ENCODE measurements at regions not wholly inside any gene's neighbourhood (a gene's known extent, or its start where the extent isn't known, plus 50 kb on each side); places are given as distances from the start of the nearest gene placed in this dataset.
"Not testable (repeated sequence)": the region's sequence is repeated elsewhere in the genome, so short reads cannot be mapped to it uniquely, and the experiment has no call there.

DNA sequence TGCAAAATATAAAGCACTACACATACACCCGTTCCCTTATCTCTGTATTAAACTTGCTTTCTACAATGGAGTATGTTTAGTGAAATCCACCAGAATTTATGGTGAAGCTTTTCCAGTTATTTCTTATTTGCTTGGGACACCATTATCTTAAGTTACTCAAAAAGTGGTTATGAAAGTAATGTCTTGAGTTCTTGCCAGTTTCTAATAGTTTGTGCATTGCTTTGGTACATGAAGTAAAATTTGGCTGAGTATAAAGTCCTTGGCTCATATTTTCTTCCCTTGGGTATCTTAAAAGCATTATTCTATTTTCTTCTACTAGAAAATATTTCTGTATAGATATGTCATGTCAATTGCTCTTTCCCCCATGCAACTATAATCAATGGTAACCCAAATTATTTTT is 85.2 kb downstream of the POLR1F start:
- no peak for DNase-seq

DNA sequence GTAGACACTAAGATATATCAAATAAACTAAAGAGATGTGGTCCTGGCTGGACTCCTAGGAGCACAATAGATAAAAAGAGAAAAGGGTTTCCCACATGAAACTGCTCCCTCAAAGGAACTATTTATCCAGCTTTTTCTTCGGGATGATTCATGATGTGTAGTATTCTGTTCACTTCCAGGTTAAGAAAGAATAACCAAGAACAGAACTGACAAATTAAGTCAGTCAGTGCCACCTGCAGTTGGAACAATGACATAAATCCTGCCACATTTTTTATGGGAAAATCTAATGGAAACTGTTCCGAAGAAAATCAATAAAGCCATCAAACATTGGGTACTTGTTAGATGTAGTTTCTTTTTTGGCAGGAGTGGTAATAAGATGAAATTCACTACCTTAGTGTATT is 87.1 kb downstream of the POLR1F start:
- DNase-seq: no peak

DNA sequence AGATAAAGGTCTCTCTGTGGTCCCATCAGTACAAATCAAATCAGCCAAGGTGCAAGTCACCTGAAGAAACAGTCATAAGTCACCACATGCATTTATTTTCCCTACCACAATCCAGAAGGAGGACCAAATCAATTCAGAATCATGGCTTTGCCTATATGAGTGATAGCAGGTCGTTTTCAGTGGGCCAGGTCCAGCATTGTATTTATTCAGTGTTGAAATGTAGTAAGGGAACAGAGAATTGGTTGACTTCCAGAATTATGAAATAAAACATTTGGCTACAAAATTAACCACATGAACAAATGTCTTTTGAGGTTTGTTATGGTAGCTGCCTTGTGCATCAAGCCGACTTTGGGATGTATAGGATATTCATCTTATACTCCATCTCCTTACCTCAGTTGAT is 88.4 kb downstream of the POLR1F start:
- no peak for DNase-seq

DNA sequence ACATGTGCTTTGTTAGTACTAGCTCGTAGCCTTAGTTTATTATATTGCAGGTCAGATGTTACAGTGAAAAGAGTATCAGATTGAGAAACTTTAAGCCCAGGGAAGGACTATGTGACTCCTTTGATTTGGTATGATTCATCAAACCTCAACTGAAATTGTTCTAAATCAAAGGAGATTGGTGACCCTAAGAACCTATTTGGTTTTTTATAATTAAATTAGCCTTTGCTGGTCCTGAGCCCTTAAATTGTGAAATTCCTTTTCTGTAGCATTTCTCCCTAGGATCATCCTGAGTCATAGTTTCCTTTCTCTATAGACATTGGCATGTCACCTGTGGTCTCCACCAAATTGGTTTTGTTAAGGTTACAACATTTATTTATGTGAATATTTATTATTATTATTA is 89.7 kb downstream of the POLR1F start:
- no peak for DNase-seq

DNA sequence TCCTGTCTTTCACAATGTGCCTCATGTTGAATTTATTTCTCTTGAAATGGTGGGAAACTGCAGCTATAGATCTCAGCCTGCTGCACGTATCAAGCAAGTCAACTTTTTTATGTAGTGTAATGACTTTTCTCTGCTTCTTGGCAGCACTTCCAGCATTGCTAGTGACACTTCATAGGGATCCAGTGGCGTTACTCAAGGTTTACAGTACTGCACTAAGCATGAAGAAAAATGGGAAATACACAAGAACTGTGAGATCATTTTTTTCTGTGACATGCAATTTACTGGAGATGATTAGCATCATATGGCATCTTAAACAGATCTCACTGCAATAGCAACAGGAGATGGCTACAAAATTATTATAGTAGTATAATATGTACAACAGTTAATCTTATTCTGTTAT is 90.9 kb downstream of the POLR1F start:
- no peak for DNase-seq

DNA sequence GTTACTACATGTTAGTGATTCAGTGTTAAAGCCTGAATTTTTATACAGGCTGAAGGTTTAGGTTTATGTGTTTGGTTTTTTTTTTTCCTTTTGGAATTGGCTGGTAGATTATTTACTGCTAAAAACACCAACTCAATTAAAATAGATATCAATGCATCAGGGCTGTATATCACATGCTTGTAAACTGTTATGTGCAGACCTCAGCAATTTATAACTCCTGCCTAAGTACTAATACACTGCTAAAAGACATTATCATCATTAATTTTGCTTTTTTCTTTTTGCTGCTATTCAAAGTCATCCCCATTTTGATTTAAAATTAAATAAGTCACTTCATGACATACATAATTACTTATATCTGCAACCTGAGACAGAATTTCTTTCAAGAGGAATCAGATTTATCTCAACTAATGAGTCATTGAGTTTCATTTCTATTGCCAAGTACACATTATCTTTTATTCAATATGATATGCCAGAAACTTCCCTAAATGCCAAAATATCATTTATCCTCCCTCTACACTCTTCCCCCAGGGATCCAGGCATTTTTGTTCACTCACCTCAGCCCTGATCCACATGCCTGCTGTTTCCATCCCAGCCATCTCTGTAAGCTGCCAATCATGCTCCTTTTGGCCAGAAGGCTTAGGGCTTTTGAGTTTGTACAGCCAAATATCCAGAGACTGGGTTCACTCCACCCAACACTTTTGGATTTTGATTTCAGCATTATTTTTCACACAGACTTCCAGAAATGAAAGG is 98.5 kb downstream of the POLR1F start:
- DNase-seq: no peak

DNA sequence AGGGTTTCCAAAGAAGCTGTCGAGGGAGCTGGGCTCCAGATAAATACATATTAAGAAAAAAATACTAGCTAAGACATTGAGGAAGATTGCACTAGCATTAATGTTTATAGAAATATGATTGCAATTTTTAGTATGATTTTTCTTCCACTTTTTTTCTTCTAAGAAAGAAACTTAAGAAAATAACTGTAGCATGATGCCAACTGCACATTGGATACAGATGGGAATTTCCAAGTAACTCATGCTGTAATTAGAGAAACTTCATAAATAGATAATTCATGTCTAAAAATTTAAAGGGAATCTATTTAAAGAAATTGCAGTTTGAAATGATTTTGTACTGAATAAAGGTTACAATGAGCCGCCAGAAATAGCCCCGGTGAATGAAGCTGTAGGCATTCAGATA is 119.4 kb downstream of the POLR1F start:
- DNase-seq: no peak

DNA sequence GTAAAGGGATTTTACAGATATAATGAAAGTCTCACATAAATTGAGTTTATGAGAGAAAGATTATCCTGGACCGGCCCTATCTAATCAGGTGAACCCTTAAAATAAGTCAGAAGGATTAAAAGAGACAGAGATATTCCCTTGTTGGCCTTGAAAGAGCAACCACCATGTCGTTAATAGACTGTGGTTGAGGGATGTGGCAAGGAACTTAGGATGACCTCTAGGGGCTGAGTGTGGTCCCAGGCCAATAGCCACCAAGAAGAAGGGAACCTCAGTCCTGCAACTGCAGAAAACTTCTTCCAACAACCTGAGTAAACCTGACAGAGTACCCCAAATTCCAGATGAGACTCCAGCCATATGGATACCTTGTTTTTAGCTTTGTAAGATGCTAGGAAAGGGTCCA is 121.5 kb downstream of the POLR1F start:
- no peak for DNase-seq

DNA sequence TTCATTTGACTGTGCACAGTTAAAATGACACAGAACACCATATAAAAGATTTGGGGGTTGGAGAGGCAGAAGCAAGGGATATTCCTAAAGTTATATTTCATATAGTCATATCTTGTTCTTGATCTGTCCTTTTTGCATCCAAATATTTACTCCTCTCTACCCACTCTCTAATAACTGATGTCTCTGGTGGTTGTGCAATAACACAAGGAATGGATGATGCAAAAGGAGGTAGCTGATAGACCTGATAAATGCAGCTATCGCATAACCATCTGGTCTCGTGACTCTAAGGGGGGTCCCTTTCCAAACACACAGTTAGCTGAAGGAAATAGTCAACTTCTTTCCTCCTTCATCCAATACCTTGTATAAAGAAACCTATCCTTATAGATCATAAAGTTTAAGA is 123.1 kb downstream of the POLR1F start:
- no peak for DNase-seq

DNA sequence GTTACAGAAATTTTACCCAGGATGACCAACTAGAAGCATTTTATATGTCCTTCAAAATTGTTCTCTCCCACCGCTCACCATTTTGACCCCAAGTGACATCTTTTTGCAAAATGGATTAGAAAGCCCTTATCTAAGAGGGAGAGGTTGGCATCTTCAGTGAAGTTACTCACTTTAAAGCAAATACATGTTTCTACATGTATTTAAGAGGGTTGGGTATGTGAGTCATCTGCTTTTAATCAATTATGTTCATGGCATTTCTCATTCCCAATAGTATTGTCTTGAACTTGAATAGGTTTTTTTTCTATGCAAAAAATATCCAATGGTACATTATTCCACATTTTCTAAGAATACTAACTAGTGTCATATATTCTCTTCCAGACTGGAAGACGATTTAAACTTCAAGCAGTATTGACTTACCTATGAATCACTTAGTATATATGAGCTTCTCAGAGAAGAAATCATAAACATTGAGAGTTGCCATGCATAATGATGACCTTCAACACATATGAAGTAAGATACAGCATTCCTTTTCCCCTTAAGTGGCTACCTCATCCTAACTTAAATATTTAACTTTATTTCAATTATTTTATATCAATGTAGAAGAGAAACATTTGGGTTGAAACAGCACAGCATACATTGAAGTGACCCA is 132.8 kb downstream of the POLR1F start:
- DNase-seq: no peak

DNA sequence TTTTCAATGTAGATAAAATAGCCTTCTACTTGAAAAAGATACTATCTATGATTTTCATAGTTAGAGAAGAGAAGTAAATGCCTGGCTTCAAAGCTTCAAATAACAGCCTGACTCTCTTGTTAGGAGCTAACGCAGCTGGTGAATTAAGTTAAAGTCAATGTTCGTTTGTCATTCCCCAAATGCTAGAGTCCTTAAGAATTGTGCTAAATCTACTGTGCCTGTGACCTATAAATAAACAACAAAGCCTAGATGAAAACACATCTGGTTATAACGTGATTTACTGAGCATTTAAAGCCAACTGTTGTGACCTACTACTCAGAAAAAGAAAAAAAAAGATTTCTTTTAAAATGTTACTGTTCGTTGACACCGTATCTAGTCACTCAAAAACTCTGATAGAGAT is 134.7 kb downstream of the POLR1F start:
- DNase-seq: no peak

DNA sequence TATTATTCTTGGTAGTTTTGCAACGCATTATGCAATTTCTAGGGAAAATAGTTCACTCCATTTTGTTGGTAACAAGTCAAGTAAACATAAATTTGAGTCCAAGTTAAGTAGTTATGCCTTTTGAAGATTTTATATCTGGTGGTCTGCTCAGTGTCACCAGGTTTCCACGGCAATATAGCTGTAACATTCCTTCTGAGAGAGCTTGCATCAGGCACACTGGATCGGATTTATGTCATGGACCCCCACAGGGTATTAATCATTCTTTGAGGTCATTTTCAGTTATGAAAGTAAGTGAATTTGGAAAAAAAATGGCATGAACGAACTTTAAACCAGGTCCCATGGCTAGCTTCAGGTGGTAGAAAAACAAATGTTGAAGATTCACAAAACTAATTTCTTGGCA is 136.3 kb downstream of the POLR1F start:
- no peak for DNase-seq

DNA sequence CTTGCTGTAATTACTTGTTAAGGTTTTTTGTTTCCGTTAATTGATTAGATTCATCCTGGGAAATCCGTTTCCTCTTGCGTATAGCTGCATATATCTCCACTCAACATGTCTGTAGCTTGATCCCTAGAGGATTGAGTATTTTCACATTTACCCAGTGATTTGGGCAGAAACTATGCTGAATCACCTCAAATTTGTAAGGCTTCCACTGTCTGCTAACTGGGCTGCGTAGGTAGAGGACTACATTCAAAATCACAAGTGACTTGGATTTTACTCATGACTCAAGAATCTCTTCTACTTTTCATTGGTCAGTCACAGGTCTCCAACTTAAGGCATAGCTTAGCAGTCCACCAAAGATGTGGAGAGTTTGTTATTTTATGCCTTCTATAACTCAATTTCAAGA is 141.8 kb downstream of the POLR1F start:
- no peak for DNase-seq

DNA sequence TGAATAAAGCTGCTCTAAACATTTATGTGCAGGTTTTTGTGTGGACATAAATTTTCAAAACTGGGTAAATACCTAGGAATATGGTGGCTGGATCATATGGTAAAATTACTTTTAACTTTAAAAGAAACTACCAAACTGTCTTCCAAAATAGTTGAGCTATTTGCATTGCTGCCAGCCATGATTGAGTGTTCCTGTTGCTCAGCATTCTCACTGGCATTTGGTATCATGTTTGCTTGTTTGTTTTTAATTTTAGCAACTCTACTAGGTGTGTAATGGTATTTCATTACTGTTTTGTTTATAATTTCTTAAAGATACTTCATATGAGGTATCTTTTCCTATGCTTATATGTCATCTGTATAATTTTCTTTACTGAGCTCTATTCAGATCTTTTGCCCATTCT is 143.2 kb downstream of the POLR1F start:
- no peak for DNase-seq

DNA sequence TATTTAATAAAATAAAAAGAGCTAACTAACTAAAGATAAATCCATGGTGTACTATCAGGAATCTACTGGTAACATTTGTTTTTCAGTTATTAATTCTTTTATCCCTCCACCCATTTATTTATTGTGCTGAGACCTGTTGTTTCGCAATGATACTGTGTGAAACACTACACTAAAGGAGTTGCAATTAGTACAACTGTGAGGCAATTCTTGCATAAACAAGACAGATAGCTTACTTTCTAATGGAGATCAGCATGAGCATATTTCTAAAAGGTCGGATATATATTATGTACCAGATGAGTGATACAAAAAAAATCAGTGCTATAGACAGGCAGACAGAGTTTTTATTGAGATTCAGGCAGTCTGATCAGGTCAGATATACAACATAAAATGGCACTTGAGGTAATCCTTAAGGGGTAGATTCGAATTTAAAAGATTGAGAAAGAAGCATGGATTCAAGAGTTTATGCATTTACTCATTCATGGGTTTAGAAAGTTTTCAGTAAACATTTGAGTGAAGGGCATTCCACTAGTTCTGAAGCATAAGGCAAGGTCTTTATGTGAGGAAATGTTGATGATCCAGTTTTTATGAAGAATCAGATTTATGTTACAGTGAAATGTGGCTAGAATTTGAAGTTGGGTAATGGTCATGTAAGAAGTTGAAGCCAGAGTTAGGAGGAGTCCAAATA is 147.6 kb downstream of the POLR1F start:
- no peak for DNase-seq

DNA sequence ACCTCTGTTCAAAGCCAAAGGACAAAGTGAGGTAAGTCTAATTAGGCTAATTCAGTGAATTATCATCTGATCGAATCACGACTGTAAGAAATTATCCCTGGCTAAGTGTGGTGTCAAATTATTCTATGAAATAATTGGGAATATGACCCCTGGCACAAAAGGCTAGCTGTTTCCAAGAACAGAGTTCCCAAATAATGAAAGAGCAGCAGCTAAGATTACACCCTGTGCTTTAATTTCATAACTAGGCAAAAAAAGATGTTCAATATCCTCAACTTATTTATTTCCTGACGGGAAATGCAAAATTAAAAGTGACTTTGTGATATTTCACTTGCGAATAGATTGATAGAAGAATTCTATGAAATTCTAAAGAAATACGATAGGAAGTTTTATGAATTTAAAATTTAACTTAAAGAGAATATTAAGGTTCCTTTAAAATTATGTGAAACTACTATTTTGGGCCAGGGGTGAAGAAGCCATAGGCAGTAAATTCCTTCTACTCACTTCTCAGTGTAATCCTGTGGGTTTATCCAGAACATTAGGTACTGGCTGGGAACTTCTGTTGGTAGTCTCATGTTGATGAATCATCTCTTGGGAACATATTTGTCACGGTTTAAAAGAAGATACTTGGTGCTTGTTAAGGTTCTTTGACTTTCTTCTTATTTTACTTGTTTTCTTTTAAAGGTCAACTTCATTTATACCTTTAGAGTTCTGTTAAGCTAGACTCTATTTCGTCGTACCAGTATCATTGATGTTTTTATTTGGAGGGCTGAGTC is 148.5 kb downstream of the POLR1F start:
- no peak for DNase-seq

DNA sequence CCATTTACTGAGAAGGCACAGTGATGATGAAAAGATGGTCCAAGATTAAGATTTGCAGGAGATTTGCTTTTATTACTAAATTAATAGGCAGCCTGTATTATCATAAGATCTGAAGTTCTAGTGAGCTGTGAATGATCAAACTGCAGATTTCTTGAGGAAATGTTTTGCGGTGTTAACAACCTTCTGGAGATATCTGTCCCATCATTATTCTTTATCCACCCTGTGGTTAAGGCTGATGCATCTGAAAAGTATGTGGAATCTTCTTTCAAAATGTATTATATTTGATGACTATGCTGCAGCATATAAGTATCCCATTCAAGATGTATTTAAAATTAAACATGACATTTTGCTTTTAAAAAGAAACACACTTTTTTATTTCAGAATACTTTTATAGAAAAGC is 150.3 kb downstream of the POLR1F start:
- DNase-seq: no peak

DNA sequence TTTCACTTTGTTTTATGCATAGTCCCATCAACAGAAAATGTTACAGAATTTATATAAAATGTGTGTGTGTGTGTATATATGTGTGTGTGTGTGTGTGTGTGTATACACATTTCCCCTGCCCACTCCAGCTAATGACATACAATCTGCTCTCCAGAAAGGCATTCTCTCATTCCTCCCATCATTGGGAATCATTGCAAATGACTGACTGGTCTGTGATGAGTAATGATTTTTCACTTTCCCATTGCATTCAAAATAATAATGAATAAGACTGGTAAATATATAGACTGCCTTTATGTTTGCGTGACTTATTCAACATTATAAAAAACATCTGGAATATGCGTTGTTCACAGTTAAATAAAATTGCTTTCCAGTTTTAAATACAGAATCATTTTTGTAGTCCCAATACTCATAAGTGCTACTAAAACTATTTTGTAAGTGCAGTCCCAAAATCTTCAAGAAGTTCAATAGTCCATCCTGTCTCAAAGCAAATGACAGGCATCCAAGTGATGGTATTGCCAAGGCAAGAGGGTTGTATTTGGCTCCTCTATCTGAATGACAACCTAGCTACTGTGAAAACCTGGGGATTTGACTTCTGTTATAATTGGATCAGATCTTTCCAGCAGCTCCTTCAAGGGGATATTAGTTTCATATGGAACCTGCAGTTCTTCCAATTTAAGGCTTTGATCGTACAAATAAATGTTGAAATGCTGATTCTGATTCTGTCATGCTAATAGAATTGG is 150.9 kb downstream of the POLR1F start:
- no peak for DNase-seq

DNA sequence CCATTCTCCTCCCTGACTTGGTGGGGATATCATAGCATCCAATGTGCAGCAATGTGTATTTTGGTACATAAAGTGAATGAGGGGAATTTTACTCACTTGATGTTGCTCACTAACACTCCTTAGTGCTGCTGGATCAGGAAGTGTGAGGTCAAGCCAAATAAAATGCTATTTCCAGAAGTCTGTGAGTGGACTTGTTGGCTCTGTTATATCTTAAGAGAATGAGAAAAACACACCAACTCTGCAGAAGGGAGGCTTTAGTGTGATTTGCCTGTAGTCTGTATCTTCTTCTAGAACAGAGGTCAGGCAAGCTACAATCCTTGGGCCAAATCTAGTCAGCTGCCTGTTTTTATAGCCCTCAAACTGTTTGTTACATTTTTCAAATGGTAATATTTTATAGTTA is 154.3 kb downstream of the POLR1F start:
- no peak for DNase-seq

DNA sequence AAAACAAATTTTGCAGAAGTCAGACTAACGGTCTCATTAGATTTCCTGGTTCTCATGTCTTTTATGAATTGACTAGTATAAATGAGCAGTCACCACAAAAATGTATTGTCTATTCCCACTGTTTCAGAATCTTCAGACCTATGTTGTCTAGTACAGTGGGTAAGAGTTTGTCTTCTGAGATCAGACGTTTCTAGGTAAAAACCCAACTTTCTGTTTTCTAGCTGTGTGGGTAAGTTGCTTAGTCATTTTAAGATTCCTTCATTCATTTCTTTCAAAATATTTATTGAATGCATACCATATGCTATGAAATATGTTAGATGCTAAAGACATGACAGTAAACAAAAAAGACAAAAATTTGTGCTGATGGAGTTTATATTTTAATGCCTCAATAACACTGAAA is 156.3 kb downstream of the POLR1F start:
- no peak for DNase-seq

DNA sequence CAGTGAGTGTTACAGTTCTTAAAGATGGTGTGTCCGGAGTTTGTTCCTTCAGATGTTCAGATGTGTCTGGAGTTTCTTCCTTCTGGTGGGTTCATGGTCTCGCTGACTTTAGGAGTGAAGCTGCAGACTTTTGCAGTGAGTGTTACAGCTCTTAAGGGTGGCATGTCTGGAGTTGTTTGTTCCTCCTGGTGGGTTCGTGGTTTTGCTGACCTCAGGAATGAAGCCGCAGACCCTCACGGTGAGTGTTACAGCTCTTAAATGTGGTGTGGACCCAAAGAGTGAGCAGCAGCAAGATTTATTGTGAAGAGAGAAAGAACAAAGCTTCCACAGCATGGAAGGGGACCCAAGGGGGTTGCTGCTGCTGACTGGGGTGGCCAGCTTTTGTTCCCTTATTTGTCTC is 159.6 kb downstream of the POLR1F start:
- DNase-seq: not testable (repeated sequence)

DNA sequence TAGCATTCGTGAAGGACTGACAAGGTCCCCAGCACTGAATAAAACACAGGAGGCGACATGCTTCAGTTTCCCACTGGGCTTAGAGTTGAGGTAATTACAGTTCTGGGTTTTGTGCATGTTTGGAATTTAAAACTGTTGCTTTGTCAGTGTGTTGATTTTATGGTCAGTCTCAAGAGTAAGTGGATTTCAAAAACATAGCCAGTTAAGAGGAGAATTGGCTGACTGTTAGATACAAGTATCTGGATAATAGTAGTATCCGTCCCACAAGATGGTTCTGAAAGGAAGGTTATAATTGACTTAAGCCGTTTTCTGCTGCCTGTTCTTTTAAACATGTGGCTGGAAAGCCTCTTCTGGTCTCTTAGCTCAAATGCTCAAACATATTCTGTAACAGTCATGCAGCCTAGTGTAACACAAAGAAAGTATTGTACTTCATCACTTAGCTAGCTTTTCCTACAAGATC is 170.9 kb downstream of the POLR1F start:
- DNase-seq: peak; percentile 78

DNA sequence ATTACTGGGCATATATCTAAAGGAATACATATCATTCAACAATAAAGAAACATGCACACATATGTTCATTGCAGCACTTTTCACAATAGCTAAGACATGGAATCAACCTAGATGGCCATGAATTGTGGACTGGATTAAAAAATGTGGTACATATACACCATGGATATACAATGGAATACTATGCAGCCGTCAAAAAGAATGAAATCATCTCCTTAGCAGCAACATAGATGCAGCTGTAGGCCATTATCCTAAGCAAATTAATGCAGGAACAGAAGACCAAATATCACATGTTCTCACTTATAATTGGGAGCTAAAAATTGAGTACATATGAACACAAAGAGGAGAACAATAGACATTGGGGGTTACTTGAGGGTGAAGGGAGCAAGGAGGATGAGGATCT is 175.6 kb downstream of the POLR1F start:
- no peak for DNase-seq

Data from NCI-H345 (cell line).